ENCODE measurements at regions not wholly inside any gene's neighbourhood (a gene's known extent, or its start where the extent isn't known, plus 50 kb on each side); places are given as distances from the start of the nearest gene placed in this dataset.

DNA sequence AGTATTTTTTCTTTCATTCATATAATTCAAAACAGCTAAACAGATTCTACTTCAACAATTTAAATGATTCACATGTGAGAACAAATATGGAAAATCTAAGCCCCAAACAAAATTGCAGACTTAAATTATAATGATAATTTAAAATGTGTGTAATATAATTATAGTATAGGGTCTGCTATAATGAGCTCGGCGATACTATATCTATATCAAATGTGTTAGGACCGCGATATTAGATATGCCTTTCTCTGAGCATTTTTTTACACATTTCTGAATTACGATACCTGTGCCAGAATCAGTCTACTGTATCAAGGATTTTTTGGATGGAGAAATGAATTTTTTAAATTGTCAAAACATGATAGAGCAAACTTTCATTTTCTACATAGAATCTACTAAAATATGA lies 808.8 kb upstream of the POU3F3 start:
- H3K27ac ChIP-seq (ENCODE audit: low read depth, low read length): no peak overlapping the region
- H2AFZ ChIP-seq (ENCODE audit: low read length): no peak overlapping the region
- H3K27me3 ChIP-seq (ENCODE audit: insufficient read depth, low read length): no peaks in the 10 kb centered on the region
- H3K36me3 ChIP-seq (ENCODE audit: insufficient read depth, low read length): no peaks in the 10 kb centered on the region
- no peaks in the 10 kb centered on the region for H3K4me1 ChIP-seq (ENCODE audit: insufficient read depth, low read length)
- no peaks in the 10 kb centered on the region for H3K9me3 ChIP-seq (ENCODE audit: low read depth, low read length)
- TF ChIP-seq, protein P1, sequence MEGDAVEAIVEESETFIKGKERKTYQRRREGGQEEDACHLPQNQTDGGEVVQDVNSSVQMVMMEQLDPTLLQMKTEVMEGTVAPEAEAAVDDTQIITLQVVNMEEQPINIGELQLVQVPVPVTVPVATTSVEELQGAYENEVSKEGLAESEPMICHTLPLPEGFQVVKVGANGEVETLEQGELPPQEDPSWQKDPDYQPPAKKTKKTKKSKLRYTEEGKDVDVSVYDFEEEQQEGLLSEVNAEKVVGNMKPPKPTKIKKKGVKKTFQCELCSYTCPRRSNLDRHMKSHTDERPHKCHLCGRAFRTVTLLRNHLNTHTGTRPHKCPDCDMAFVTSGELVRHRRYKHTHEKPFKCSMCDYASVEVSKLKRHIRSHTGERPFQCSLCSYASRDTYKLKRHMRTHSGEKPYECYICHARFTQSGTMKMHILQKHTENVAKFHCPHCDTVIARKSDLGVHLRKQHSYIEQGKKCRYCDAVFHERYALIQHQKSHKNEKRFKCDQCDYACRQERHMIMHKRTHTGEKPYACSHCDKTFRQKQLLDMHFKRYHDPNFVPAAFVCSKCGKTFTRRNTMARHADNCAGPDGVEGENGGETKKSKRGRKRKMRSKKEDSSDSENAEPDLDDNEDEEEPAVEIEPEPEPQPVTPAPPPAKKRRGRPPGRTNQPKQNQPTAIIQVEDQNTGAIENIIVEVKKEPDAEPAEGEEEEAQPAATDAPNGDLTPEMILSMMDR (IDR thresholded peaks at IDR 0.05; ENCODE audit: extremely low read depth, low read depth, low read length): no peak
- no peak overlapping the region for H3K4me3 ChIP-seq (ENCODE audit: insufficient read depth, low read length)
- no peak for DNase-seq (ENCODE audit: insufficient read length, low spot score, missing footprints)
- no peak overlapping the region for H3K4me2 ChIP-seq (ENCODE audit: insufficient read depth, low read length)
- H3K79me2 ChIP-seq (ENCODE audit: insufficient read depth, low read length): no peaks in the 10 kb centered on the region
- no peaks in the 10 kb centered on the region for H4K20me1 ChIP-seq (ENCODE audit: insufficient read depth, low read length)

DNA sequence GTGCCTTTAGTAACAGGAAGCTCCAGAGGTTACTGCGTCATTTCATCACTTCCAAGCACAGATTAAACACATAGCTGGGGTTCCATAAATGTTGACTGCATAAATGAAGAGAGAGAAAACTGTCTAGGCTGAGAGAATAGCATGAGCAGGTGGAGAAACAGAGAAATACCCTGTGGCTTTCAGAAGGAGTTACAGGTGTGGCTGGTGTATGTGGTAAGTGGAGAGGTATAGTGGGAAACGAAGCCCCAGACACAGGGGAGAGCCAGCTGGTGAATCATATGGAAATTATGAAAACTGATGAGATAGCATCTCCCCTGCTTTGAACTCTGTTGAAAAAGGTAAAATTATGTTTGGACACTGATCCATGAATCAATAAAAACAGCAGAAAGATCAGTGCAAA lies 807.4 kb upstream of the POU3F3 start:
- Histone ChIP-seq H3K36me3 (ENCODE audit: insufficient read depth, low read length) (no peaks in the 10 kb centered on the region), H2AFZ (ENCODE audit: low read length) (no peak overlapping the region), H3K4me3 (ENCODE audit: insufficient read depth, low read length) (no peak overlapping the region), H3K79me2 (ENCODE audit: insufficient read depth, low read length) (no peaks in the 10 kb centered on the region), H3K27me3 (ENCODE audit: insufficient read depth, low read length) (no peaks in the 10 kb centered on the region), H3K4me2 (ENCODE audit: insufficient read depth, low read length) (no peak overlapping the region), H3K4me1 (ENCODE audit: insufficient read depth, low read length) (no peaks in the 10 kb centered on the region), H3K27ac (ENCODE audit: low read depth, low read length) (no peak overlapping the region), H4K20me1 (ENCODE audit: insufficient read depth, low read length) (no peaks in the 10 kb centered on the region), H3K9me3 (ENCODE audit: low read depth, low read length) (no peaks in the 10 kb centered on the region)
- no peak for DNase-seq (ENCODE audit: insufficient read length, low spot score, missing footprints)
- TF ChIP-seq, protein P1 (IDR thresholded peaks at IDR 0.05; ENCODE audit: extremely low read depth, low read depth, low read length): no peak

DNA sequence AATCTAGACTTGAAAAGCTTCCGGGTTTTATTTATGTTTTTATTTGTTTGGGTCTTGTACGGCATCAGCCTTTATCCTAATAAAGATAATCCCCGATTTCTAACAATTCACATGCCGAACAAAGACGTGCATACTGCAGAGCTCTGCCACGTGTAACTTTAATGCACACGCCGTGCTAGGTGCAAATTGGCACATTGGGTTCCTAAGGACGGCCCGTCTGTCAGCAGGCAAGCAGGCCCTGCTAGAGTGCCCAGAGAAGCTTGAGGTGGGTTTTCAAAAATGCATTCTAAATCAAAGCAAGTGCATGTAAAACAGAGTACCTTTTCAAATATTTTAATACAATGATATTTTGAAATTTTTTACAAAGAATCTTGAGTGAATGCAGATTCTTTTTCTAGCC lies 806.4 kb upstream of the POU3F3 start:
- DNase-seq (ENCODE audit: insufficient read length, low spot score, missing footprints): no peak
- no peaks in the 10 kb centered on the region for H3K79me2 ChIP-seq (ENCODE audit: insufficient read depth, low read length)
- H3K4me1 ChIP-seq (ENCODE audit: insufficient read depth, low read length): no peaks in the 10 kb centered on the region
- no peak overlapping the region for H3K27ac ChIP-seq (ENCODE audit: low read depth, low read length)
- H4K20me1 ChIP-seq (ENCODE audit: insufficient read depth, low read length): no peaks in the 10 kb centered on the region
- H2AFZ ChIP-seq (ENCODE audit: low read length): no peak overlapping the region
- H3K27me3 ChIP-seq (ENCODE audit: insufficient read depth, low read length): no peaks in the 10 kb centered on the region
- no peaks in the 10 kb centered on the region for H3K9me3 ChIP-seq (ENCODE audit: low read depth, low read length)
- no peak overlapping the region for H3K4me2 ChIP-seq (ENCODE audit: insufficient read depth, low read length)
- TF ChIP-seq, protein P1 (IDR thresholded peaks at IDR 0.05; ENCODE audit: extremely low read depth, low read depth, low read length): no peak
- no peak overlapping the region for H3K4me3 ChIP-seq (ENCODE audit: insufficient read depth, low read length)
- H3K36me3 ChIP-seq (ENCODE audit: insufficient read depth, low read length): no peaks in the 10 kb centered on the region

DNA sequence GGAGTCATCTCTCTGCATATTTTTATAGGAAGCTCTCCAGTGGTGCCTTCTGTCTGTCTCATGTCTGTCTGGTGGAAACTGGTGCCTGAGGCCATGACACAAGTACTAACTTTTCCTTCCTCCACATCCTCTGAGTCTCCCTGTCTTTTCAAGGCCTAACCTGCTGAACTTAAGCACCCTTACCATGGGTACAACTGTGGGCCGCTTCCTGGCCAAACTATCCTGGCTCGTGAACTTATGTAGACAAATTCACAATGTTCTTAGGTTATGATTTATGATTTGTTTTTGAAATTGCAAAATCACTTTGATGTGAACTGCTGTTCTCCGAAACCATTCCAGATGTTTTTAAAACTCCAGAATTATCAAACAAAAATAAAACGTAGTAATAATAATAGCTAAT lies 804.5 kb upstream of the POU3F3 start:
- no peak for DNase-seq (ENCODE audit: insufficient read length, low spot score, missing footprints)
- Histone ChIP-seq H3K27me3 (ENCODE audit: insufficient read depth, low read length) (no peaks in the 10 kb centered on the region), H4K20me1 (ENCODE audit: insufficient read depth, low read length) (no peaks in the 10 kb centered on the region), H3K4me1 (ENCODE audit: insufficient read depth, low read length) (no peaks in the 10 kb centered on the region), H2AFZ (ENCODE audit: low read length) (no peak overlapping the region), H3K9me3 (ENCODE audit: low read depth, low read length) (no peaks in the 10 kb centered on the region), H3K4me3 (ENCODE audit: insufficient read depth, low read length) (no peak overlapping the region), H3K4me2 (ENCODE audit: insufficient read depth, low read length) (no peak overlapping the region), H3K36me3 (ENCODE audit: insufficient read depth, low read length) (no peaks in the 10 kb centered on the region), H3K79me2 (ENCODE audit: insufficient read depth, low read length) (no peaks in the 10 kb centered on the region), H3K27ac (ENCODE audit: low read depth, low read length) (no peak overlapping the region)
- TF ChIP-seq, protein P1 (IDR thresholded peaks at IDR 0.05; ENCODE audit: extremely low read depth, low read depth, low read length): no peak
